GM12878 (cell line): ENCODE measurements at regions not wholly inside any gene's neighbourhood (a gene's known extent, or its start where the extent isn't known, plus 50 kb on each side); places are given as distances from the start of the nearest gene placed in this dataset.

ENCODE experiments used
- ATAC-seq: fragments of 200-7000 bp; cut with Tn5 transposase; 3 replicates; pipeline ENCODE4 v1.9.1; 2020; ENCODE audit warnings: mild to moderate bottlenecking, moderate library complexity
- BruUV-seq: library from RNA; stranded (reverse); fragments of 400-500 nt; replicated peaks from 2 replicates; lab custom pipeline; 2021; lab: Mats Ljungman, UMichigan
- CTCF ChIA-PET: fragments of 300-600 bp; sonication (Branson Sonifier 250); formaldehyde crosslinking; extraction: SDS; loops from one replicate; lab custom pipeline; 2021; ENCODE audit warnings: inconsistent platforms; lab: Yijun Ruan, JAX
- POLR2A ChIA-PET: fragments of 350-600 bp; formaldehyde crosslinking; extraction: SDS; loops from one replicate; lab custom pipeline; 2021; ENCODE audit warnings: inconsistent platforms; lab: Charles Lee
- RAD21 ChIA-PET: fragments of 300-600 bp; sonication (Branson Sonifier 250); formaldehyde crosslinking; loops from one replicate; lab custom pipeline; 2023; ENCODE audit warnings: antibody characterized with exemption; ENCODE audit not compliant: unreplicated experiment; lab: Charles Lee
- SMC1A ChIA-PET: fragments of 300-600 bp; sonication (Branson Sonifier 250); formaldehyde crosslinking; loops from one replicate; lab custom pipeline; 2023; ENCODE audit not compliant: unreplicated experiment, uncharacterized antibody; lab: Charles Lee
- DNase-seq: peaks from one replicate; pipeline ENCODE4 v3.0.0-alpha.2; 2011; ENCODE audit warnings: low read depth, low spot score
- FAIRE-seq: peaks from 3 replicates; lab custom pipeline; 2011; peaks lifted over from hg19 to GRCh38; lab: Jason Lieb, UNC
- H2AFZ ChIP-seq: 2 replicates; pipeline ENCODE4 v1.6.0; 2011; ENCODE audit warnings: low read depth, low read length, control low read depth; ENCODE audit not compliant: control insufficient read depth
- H3K27ac ChIP-seq: 2 replicates; pipeline ENCODE4 v1.5.1; 2011; ENCODE audit warnings: control low read depth; ENCODE audit not compliant: control insufficient read depth, insufficient read depth
- H3K27me3 ChIP-seq, 2 experiments: replicated peaks in 1 of 2; 2 replicates each; pipeline versions ENCODE4 v1.6.0 to v1.6.1; 2011; ENCODE audit warnings: low read length in 1 of 2; ENCODE audit not compliant: control insufficient read depth in 2 of 2, insufficient read depth in 2 of 2
- H3K36me3 ChIP-seq, 2 experiments: 2 replicates each; pipeline ENCODE4 v1.5.1; 2011; ENCODE audit warnings: low read length in 1 of 2; ENCODE audit not compliant: control insufficient read depth in 2 of 2, insufficient read depth in 2 of 2
- H3K4me1 ChIP-seq: 2 replicates; pipeline ENCODE4 v1.6.1; 2011; ENCODE audit warnings: mild to moderate bottlenecking, low read length, moderate library complexity, mixed read lengths; ENCODE audit not compliant: control insufficient read depth, insufficient read depth
- H3K4me2 ChIP-seq: 2 replicates; pipeline ENCODE4 v1.6.0; 2011; ENCODE audit warnings: control low read depth; ENCODE audit not compliant: control insufficient read depth, insufficient read depth
- H3K4me3 ChIP-seq: fragments of 200-600 bp; sonication (generic); 2 replicates; pipeline ENCODE4 v1.5.1; 2016
- H3K79me2 ChIP-seq: 2 replicates; pipeline ENCODE4 v1.6.0; 2011; ENCODE audit warnings: low read length; ENCODE audit not compliant: control insufficient read depth, insufficient read depth
- H3K9ac ChIP-seq: 2 replicates; pipeline ENCODE4 v1.8.0; 2011; ENCODE audit warnings: low read length, control low read depth, mixed read lengths; ENCODE audit not compliant: control insufficient read depth, insufficient read depth
- H3K9me3 ChIP-seq: replicated peaks from 3 replicates; pipeline ENCODE4 v1.5.1; 2011; ENCODE audit warnings: mild to moderate bottlenecking, low read length; ENCODE audit not compliant: control insufficient read depth, insufficient read depth
- H4K20me1 ChIP-seq: 2 replicates; pipeline ENCODE4 v1.6.0; 2011; ENCODE audit not compliant: control insufficient read depth, insufficient read depth
- BMI1 ChIP-seq: fragments of 450-650 bp; IDR thresholded peaks from 2 replicates; pipeline ENCODE4 v1.6.1; 2016; ENCODE audit warnings: mild to moderate bottlenecking, moderate library complexity, borderline replicate concordance
- CBFB ChIP-seq: IDR thresholded peaks from 2 replicates; pipeline ENCODE4 v1.6.1; 2016; ENCODE audit warnings: antibody characterized with exemption, low read depth
- CREB1 ChIP-seq: IDR thresholded peaks from 2 replicates; pipeline ENCODE4 v1.6.1; 2012; ENCODE audit warnings: low read depth, mild to moderate bottlenecking, inconsistent platforms
- EZH2 ChIP-seq: IDR thresholded peaks from 2 replicates; pipeline ENCODE4 v1.6.1; 2012; ENCODE audit warnings: low read depth, mild to moderate bottlenecking, control low read depth, inconsistent platforms, low read length, borderline replicate concordance; ENCODE audit not compliant: control insufficient read depth
- IKZF1 ChIP-seq: fragments of 450-650 bp; conservative IDR thresholded peaks from 2 replicates; pipeline ENCODE4 v1.6.1; 2017; ENCODE audit warnings: antibody characterized with exemption, mild to moderate bottlenecking
- MTA3 ChIP-seq: IDR thresholded peaks from 2 replicates; pipeline ENCODE4 v1.6.1; 2012; ENCODE audit warnings: low read length, inconsistent platforms, borderline replicate concordance
- NR2F1 ChIP-seq: fragments of 450-650 bp; conservative IDR thresholded peaks from 2 replicates; pipeline ENCODE4 v1.6.1; 2017; ENCODE audit warnings: mild to moderate bottlenecking
- TAF1 ChIP-seq: IDR thresholded peaks from 2 replicates; pipeline ENCODE4 v1.6.1; 2011; ENCODE audit warnings: mild to moderate bottlenecking, low read depth, low read length, borderline replicate concordance
- ZNF274 ChIP-seq: IDR thresholded peaks from one replicate; pipeline ENCODE4 v1.8.0; 2011; ENCODE audit not compliant: insufficient read length, insufficient read depth
- WGBS: methylation state at CpG from one replicate; pipeline ENCODE4 v1.1.6; 2016; ENCODE audit warnings: low lambda C conversion rate; ENCODE audit not compliant: insufficient replicate concordance, insufficient coverage; ENCODE audit errors: missing lambda C conversion rate; 5-methylcytosine and 5-hydroxymethylcytosine counted together
- in situ Hi-C: fragments of 300-500 bp; cut with MboI; formaldehyde crosslinking; loops from 9 replicates; pipeline ENCODE4 v1.14.3; 2018; ENCODE audit warnings: mixed read lengths
- intact Hi-C: fragments of 100-400 bp; cut with micrococcal nuclease; formaldehyde crosslinking; loops from one replicate; pipeline ENCODE4 v1.14.2; 2022; ENCODE audit not compliant: unreplicated experiment
- TF ChIP-seq, protein P1 (sequence below): IDR thresholded peaks from 2 replicates; pipeline ENCODE4 v1.6.1; 2011; ENCODE audit warnings: borderline replicate concordance, low read depth, mild to moderate bottlenecking, moderate library complexity, mixed read lengths, low read length; ENCODE audit not compliant: insufficient read depth; ENCODE audit errors: extremely low read length
- TF ChIP-seq, protein P2 (sequence below): fragments of 450-650 bp; formaldehyde crosslinking; IDR thresholded peaks from 2 replicates; pipeline ENCODE4 v1.4.0; 2020; ENCODE audit warnings: mild to moderate bottlenecking, moderate library complexity
- TF ChIP-seq, protein P3 (sequence below): fragments of 150-350 bp; IDR thresholded peaks from 2 replicates; pipeline ENCODE4 v1.6.1; 2014; ENCODE audit warnings: mild to moderate bottlenecking, low read depth, low read length

- RAD21 ChIA-PET: interaction anchor here (0.6 kb wide), 2 partner anchors 10 to 81 kb away, joined by 3 read pairs; no protein-coding TSS in a partner anchor
- in situ Hi-C loops: no loop called here
- ATAC-seq: no peak
Observed at GRCh38 chr12:123049398-123050240, 69.1 kb downstream of the ARL6IP4 start.

More at GRCh38 chr12:123049398-123050240, 69.1 kb downstream of the ARL6IP4 start:
- ChIA-PET SMC1A (interaction anchor here (0.6 to 1.3 kb wide), 3 partner anchors 10 to 189 kb away, joined by 3 to 8 read pairs (median 3); no protein-coding TSS in a partner anchor), CTCF (interaction anchor here (0.6 kb wide), 1 partner anchor 609 kb away, joined by 3 read pairs; no protein-coding TSS in a partner anchor), POLR2A (interaction anchor here (0.6 kb wide), 3 partner anchors 119 to 742 kb away, joined by 4 to 5 read pairs (median 4); no protein-coding TSS in a partner anchor)
- no peaks in the 10 kb centered on the region for H3K36me3 ChIP-seq
- H3K9me3 ChIP-seq: no peaks in the 10 kb centered on the region
- H4K20me1 ChIP-seq: no peaks in the 10 kb centered on the region
- no peaks in the 10 kb centered on the region for H3K4me1 ChIP-seq
- H2AFZ ChIP-seq: no peak overlapping the region
- H3K9ac ChIP-seq: no peak overlapping the region
- TF ChIP-seq IKZF1: no peak
- TF ChIP-seq BMI1: no peak
- TF ChIP-seq, protein P1, sequence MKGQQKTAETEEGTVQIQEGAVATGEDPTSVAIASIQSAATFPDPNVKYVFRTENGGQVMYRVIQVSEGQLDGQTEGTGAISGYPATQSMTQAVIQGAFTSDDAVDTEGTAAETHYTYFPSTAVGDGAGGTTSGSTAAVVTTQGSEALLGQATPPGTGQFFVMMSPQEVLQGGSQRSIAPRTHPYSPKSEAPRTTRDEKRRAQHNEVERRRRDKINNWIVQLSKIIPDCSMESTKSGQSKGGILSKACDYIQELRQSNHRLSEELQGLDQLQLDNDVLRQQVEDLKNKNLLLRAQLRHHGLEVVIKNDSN: no peak
- no peak for TF ChIP-seq NR2F1
- no peak for TF ChIP-seq EZH2
- TF ChIP-seq ZNF274: no peak
- no peak for TF ChIP-seq CBFB
- TF ChIP-seq MTA3: no peak
- TF ChIP-seq, protein P2, sequence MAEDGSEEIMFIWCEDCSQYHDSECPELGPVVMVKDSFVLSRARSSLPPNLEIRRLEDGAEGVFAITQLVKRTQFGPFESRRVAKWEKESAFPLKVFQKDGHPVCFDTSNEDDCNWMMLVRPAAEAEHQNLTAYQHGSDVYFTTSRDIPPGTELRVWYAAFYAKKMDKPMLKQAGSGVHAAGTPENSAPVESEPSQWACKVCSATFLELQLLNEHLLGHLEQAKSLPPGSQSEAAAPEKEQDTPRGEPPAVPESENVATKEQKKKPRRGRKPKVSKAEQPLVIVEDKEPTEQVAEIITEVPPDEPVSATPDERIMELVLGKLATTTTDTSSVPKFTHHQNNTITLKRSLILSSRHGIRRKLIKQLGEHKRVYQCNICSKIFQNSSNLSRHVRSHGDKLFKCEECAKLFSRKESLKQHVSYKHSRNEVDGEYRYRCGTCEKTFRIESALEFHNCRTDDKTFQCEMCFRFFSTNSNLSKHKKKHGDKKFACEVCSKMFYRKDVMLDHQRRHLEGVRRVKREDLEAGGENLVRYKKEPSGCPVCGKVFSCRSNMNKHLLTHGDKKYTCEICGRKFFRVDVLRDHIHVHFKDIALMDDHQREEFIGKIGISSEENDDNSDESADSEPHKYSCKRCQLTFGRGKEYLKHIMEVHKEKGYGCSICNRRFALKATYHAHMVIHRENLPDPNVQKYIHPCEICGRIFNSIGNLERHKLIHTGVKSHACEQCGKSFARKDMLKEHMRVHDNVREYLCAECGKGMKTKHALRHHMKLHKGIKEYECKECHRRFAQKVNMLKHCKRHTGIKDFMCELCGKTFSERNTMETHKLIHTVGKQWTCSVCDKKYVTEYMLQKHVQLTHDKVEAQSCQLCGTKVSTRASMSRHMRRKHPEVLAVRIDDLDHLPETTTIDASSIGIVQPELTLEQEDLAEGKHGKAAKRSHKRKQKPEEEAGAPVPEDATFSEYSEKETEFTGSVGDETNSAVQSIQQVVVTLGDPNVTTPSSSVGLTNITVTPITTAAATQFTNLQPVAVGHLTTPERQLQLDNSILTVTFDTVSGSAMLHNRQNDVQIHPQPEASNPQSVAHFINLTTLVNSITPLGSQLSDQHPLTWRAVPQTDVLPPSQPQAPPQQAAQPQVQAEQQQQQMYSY (CRISPR knock-in tag): no peak
- TF ChIP-seq CREB1: no peak
- TF ChIP-seq, protein P3, sequence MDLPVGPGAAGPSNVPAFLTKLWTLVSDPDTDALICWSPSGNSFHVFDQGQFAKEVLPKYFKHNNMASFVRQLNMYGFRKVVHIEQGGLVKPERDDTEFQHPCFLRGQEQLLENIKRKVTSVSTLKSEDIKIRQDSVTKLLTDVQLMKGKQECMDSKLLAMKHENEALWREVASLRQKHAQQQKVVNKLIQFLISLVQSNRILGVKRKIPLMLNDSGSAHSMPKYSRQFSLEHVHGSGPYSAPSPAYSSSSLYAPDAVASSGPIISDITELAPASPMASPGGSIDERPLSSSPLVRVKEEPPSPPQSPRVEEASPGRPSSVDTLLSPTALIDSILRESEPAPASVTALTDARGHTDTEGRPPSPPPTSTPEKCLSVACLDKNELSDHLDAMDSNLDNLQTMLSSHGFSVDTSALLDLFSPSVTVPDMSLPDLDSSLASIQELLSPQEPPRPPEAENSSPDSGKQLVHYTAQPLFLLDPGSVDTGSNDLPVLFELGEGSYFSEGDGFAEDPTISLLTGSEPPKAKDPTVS: no peak
- no peak for TF ChIP-seq TAF1
- no TSS peak for BruUV-seq
- no peak overlapping the region for H3K4me2 ChIP-seq
- intact Hi-C loops: no loop called here
- DNase-seq (no peak), FAIRE-seq (no peak)
- H3K79me2 ChIP-seq: no peaks in the 10 kb centered on the region
- 66% methylated on average over 8 of the region's 8 CpGs for WGBS
- H3K27ac ChIP-seq: no peak overlapping the region
- no peaks in the 10 kb centered on the region; a peak in 2 of 4 replicates for H3K27me3 ChIP-seq
- no peak overlapping the region for H3K4me3 ChIP-seq
